Uterus (tissue), 2 donors: ENCODE measurements at regions not wholly inside any gene's neighbourhood (a gene's known extent, or its start where the extent isn't known, plus 50 kb on each side); places are given as distances from the start of the nearest gene placed in this dataset.

ENCODE experiments used
- POLR2A ChIP-seq, 2 donors: fragments of 450-650 bp; IDR thresholded peaks; one replicate each; pipeline ENCODE4 v1.6.1; 2016; ENCODE audit warnings: antibody characterized with exemption in 2 of 2, mild to moderate bottlenecking in 1 of 2, moderate library complexity in 1 of 2
- TF ChIP-seq, protein P1 (sequence below), 4 experiments: fragments of 200-600 bp in 2 of 4; fragments of 450-650 bp in 2 of 4; sonication (generic) in 2 of 4; IDR thresholded peaks; one replicate each; pipeline ENCODE4 v1.5.1; 2016 to 2019; ENCODE audit warnings: antibody characterized with exemption in 4 of 4, mild to moderate bottlenecking in 2 of 4, moderate library complexity in 1 of 4

DNA sequence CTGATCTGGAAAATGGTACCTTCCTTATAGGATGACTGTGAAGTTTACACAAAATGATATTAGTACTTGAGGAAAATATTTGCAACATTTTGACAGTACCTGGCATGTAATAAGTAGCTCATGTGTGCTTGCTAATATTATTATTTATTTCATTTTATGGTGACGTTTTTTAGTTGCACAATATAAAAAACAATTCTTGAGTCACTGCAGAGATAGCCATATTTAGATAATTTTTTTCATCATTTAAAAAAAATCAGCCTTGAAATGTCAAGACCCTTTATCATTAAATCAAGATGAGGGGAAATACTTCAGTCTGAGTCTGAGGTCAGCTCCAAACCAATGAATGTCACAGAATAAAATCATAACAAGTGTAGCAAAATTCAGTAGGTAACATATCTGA lies 196.8 kb upstream of the RUNX1 start:
- no peak for TF ChIP-seq POLR2A (IDR thresholded peaks at IDR 0.05)
- TF ChIP-seq, protein P1, sequence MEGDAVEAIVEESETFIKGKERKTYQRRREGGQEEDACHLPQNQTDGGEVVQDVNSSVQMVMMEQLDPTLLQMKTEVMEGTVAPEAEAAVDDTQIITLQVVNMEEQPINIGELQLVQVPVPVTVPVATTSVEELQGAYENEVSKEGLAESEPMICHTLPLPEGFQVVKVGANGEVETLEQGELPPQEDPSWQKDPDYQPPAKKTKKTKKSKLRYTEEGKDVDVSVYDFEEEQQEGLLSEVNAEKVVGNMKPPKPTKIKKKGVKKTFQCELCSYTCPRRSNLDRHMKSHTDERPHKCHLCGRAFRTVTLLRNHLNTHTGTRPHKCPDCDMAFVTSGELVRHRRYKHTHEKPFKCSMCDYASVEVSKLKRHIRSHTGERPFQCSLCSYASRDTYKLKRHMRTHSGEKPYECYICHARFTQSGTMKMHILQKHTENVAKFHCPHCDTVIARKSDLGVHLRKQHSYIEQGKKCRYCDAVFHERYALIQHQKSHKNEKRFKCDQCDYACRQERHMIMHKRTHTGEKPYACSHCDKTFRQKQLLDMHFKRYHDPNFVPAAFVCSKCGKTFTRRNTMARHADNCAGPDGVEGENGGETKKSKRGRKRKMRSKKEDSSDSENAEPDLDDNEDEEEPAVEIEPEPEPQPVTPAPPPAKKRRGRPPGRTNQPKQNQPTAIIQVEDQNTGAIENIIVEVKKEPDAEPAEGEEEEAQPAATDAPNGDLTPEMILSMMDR (IDR thresholded peaks at IDR 0.05) = no peak
